Activated B cell treated with CpG ODN at 0.5 μM for 24 hours (primary cell): ENCODE measurements at regions not wholly inside any gene's neighbourhood (a gene's known extent, or its start where the extent isn't known, plus 50 kb on each side); places are given as distances from the start of the nearest gene placed in this dataset.

Source experiments
- ATAC-seq: fragments of 200-7000 bp; cut with Tn5 transposase; one replicate; pipeline ENCODE4 v1.10.0; 2021; ENCODE audit warnings: low read depth, mild to moderate bottlenecking, moderate library complexity
- CTCF ChIA-PET: fragments of 350-600 bp; sonication (Branson Sonifier 250); formaldehyde crosslinking; loops from one replicate; lab custom pipeline; 2021; ENCODE audit warnings: antibody characterized with exemption; lab: Charles Lee
- POLR2A ChIA-PET: fragments of 350-600 bp; sonication (Branson Sonifier 250); formaldehyde crosslinking; loops from one replicate; lab custom pipeline; 2021; ENCODE audit warnings: antibody characterized with exemption; lab: Charles Lee
- DNase-seq: peaks from one replicate; pipeline ENCODE4 v3.0.0; 2022
- H3K27ac Mint-ChIP-seq: one replicate; pipeline ENCODE4 v1.8.0; 2020; ENCODE audit warnings: mixed read lengths
- H3K27me3 Mint-ChIP-seq: one replicate; pipeline ENCODE4 v1.8.0; 2021; ENCODE audit warnings: mixed read lengths
- H3K36me3 Mint-ChIP-seq: one replicate; pipeline ENCODE4 v1.8.0; 2021; ENCODE audit warnings: low read depth, mixed read lengths
- H3K4me1 Mint-ChIP-seq: one replicate; pipeline ENCODE4 v1.8.0; 2021; ENCODE audit warnings: mixed read lengths
- H3K4me3 Mint-ChIP-seq: one replicate; pipeline ENCODE4 v1.8.0; 2020; ENCODE audit warnings: mild to moderate bottlenecking, mixed read lengths
- H3K9me3 Mint-ChIP-seq: one replicate; pipeline ENCODE4 v1.8.0; 2020; ENCODE audit warnings: mixed read lengths
- intact Hi-C: fragments of 100-400 bp; cut with micrococcal nuclease; formaldehyde crosslinking; loops from one replicate; pipeline ENCODE4 v1.15.1; 2024
- TF ChIP-seq, protein P1 (sequence below): fragments of 200-600 bp; IDR thresholded peaks from one replicate; pipeline ENCODE4 v1.8.0; 2022; ENCODE audit warnings: antibody characterized with exemption, mild to moderate bottlenecking

DNA sequence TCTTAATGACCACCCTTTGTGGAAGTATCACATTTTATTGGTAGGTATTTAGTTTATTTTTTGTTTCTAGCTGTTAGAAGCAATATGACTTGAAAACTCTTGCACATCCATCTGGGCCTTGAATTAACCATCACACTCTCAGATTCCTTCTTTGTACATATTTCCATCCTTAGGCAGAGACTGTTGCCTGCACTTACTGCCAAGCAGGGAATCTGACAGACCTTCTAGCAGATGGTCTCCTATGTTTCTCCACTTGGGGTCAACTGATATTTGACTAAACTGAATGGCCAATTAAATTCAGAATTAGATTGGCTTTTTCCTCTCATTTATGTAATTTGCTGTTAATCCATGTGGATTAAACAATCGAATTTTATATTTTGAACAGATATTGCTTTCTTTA, 324.9 kb upstream of the TGFBR2 start:
- H3K4me1 Mint-ChIP-seq, result peaks cover 1% of the 10 kb centered on the region
- H3K36me3 Mint-ChIP-seq, result no peaks in the 10 kb centered on the region
- intact Hi-C loops, result no loop called here
- ATAC-seq (no peak), DNase-seq (no peak)
- ChIA-PET POLR2A (no interaction called here), CTCF (no interaction called here)
- H3K9me3 Mint-ChIP-seq, result no peaks in the 10 kb centered on the region
- H3K27me3 Mint-ChIP-seq, result no peaks in the 10 kb centered on the region
- TF ChIP-seq, protein P1, sequence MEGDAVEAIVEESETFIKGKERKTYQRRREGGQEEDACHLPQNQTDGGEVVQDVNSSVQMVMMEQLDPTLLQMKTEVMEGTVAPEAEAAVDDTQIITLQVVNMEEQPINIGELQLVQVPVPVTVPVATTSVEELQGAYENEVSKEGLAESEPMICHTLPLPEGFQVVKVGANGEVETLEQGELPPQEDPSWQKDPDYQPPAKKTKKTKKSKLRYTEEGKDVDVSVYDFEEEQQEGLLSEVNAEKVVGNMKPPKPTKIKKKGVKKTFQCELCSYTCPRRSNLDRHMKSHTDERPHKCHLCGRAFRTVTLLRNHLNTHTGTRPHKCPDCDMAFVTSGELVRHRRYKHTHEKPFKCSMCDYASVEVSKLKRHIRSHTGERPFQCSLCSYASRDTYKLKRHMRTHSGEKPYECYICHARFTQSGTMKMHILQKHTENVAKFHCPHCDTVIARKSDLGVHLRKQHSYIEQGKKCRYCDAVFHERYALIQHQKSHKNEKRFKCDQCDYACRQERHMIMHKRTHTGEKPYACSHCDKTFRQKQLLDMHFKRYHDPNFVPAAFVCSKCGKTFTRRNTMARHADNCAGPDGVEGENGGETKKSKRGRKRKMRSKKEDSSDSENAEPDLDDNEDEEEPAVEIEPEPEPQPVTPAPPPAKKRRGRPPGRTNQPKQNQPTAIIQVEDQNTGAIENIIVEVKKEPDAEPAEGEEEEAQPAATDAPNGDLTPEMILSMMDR, result no peak
- H3K27ac Mint-ChIP-seq, result no peak overlapping the region
- no peak overlapping the region for H3K4me3 Mint-ChIP-seq

DNA sequence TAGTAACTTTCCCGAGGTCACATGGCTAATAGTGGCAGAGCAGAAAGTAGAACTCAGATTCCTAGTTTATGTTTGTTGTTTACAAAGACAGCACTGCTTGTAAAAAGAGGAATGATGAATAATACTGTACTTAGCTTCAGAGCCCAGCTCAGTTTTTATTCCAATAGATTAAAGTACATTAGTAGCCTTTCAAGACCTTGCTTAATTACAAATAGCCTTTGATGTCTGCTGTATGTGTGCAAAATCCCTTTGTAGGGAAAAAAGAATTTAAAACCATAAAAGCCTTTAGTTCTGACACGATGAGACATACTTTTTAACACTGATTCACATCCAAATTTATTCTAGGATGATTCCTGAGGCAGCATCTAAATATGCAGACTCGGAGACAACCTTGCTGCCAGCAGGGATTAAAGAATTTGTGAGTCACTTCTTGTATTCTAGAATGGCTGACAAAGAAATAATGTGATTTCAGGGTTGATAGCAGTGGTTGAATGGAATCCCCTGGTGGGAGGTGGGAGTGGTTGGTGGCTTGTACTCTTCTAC, 324.2 kb upstream of the TGFBR2 start:
- DNase-seq (no peak), ATAC-seq (no peak)
- Mint-ChIP-seq H3K36me3 (no peaks in the 10 kb centered on the region), H3K4me1 (peaks cover 1% of the 10 kb centered on the region), H3K4me3 (no peak overlapping the region), H3K27me3 (no peaks in the 10 kb centered on the region), H3K27ac (no peak overlapping the region), H3K9me3 (no peaks in the 10 kb centered on the region)
- ChIA-PET CTCF (no interaction called here), POLR2A (no interaction called here)
- TF ChIP-seq, protein P1, result no peak
- intact Hi-C loops, result no loop called here

DNA sequence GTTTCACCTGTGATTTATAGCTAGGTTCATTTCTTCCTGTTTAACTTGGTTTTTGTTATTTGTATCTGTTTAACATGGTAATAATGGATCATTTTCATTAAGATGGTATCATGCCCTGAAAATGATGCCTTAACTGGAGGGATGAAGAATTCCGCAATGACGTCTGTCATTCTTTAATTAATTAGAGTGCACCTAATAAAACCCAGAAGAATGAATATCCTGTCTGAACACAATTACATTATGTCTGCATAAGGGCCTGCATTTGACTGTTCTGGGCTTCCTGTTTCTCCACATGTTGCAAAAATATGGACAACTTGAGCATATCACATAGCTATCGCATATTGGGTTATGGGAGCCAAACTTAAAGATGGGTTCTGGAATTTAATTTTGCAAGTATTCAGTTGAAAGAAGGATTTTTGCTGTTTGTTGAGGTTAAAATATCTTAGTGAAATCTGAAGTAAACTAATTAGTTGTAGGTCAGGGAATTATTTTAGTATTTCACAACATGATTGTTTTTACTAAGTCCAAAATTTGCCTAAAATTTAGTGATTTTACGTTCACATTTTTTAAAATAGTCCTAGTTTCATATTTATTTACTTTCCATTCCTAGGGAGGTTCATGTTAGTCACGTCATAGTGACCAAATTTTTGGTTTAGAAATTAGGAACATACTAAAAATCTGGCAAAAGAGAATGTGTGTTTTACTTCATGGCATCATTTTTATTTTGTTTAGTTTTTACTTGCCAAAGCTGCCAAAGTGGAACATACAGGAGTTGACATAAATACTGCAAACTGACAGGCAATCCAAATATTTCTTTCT, 321.0 kb upstream of the TGFBR2 start:
- CTCF ChIA-PET, result no interaction called here
- H3K27ac Mint-ChIP-seq, result no peak overlapping the region
- ATAC-seq (no peak), DNase-seq (no peak)
- H3K4me1 Mint-ChIP-seq, result peaks cover 11% of the 10 kb centered on the region
- no peaks in the 10 kb centered on the region for H3K9me3 Mint-ChIP-seq
- TF ChIP-seq, protein P1, result no peak
- no peak overlapping the region for H3K4me3 Mint-ChIP-seq
- intact Hi-C loops, result no loop called here
- H3K27me3 Mint-ChIP-seq, result no peaks in the 10 kb centered on the region
- H3K36me3 Mint-ChIP-seq, result no peaks in the 10 kb centered on the region
- POLR2A ChIA-PET, result no interaction called here

DNA sequence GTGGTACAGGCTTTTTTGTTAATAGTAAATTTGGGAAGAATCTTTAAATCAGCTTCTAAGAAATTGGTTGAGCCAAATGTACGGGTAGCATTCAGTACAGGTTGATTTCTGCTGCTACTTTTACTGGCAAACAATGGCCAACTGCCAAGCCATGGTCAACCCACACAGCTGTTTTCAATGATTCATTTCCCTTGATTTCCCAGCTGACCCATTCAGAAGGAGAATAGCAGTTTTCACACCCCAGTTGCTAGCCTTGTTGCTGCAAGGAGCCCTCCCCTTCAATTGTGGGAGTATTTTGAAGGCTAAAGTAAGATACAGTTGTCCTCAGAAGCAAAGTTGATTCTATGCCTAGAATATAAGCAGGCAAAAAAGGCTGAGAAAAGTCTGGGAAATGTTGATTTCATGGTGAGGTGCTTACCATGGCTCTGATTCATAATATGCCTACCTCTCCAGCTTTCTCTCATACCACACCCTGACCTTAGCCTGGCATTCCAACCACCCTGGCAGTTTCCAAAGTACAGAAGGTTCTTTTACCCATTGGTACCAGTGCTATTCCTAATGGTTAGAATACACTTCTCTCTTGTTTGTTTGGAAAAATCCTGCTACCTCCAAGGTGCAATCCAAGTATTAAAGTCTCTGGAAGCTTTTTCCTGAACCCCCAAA, 320.3 kb upstream of the TGFBR2 start:
- H3K4me1 Mint-ChIP-seq, result peaks cover 11% of the 10 kb centered on the region
- ATAC-seq, result no peak
- ChIA-PET CTCF (no interaction called here), POLR2A (no interaction called here)
- no peaks in the 10 kb centered on the region for H3K36me3 Mint-ChIP-seq
- TF ChIP-seq, protein P1, result no peak
- no peak overlapping the region for H3K27ac Mint-ChIP-seq
- no peaks in the 10 kb centered on the region for H3K9me3 Mint-ChIP-seq
- intact Hi-C loops, result no loop called here
- DNase-seq, result no peak
- H3K4me3 Mint-ChIP-seq, result no peak overlapping the region
- H3K27me3 Mint-ChIP-seq, result no peaks in the 10 kb centered on the region

DNA sequence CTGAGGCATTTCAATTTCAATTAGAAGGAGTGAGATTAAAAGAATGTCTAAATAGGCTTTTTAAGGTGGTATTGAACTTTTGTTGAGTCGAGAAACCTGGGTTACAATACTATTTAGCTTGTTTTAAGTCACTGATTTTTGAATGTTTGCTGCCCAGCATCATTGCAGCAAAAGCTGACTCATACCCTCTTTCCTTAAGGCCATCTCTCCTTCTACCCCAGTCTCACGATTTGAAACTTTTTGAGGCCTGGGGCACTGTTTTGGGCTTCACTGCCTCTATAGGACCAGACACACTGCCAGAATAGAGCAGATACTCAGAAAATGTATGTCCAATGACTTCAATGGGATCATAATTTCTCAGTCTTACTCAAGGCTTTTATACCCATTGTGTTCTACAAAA, 319.6 kb upstream of the TGFBR2 start:
- no peak for ATAC-seq
- POLR2A ChIA-PET, result interaction anchor here (0.6 kb wide), 1 partner anchor 336 kb away, joined by 3 read pairs; no protein-coding TSS in a partner anchor

More for the DNA sequence above, 319.6 kb upstream of the TGFBR2 start:
- TF ChIP-seq, protein P1, result no peak
- H3K27me3 Mint-ChIP-seq, result no peaks in the 10 kb centered on the region
- intact Hi-C loops, result no loop called here
- H3K4me3 Mint-ChIP-seq, result no peak overlapping the region
- H3K27ac Mint-ChIP-seq, result no peak overlapping the region
- CTCF ChIA-PET, result no interaction called here
- H3K4me1 Mint-ChIP-seq, result peaks cover 11% of the 10 kb centered on the region
- H3K36me3 Mint-ChIP-seq, result no peaks in the 10 kb centered on the region
- no peak for DNase-seq
- H3K9me3 Mint-ChIP-seq, result no peaks in the 10 kb centered on the region
